Prostate gland (tissue), 2 donors: ENCODE measurements at regions not wholly inside any gene's neighbourhood (a gene's known extent, or its start where the extent isn't known, plus 50 kb on each side); places are given as distances from the start of the nearest gene placed in this dataset.

ENCODE experiments used
- CTCF ChIP-seq, 4 experiments: fragments of 200-600 bp in 2 of 4; fragments of 450-650 bp in 2 of 4; sonication (generic) in 2 of 4; IDR thresholded peaks; 1 replicate in 3 of 4; 2 replicates in 1 of 4; pipeline ENCODE4 v1.5.1; 2016 to 2019; ENCODE audit warnings: antibody characterized with exemption in 4 of 4, mild to moderate bottlenecking in 2 of 4, moderate library complexity in 2 of 4
- POLR2A ChIP-seq: fragments of 450-650 bp; IDR thresholded peaks from one replicate; pipeline ENCODE4 v1.6.1; 2016; ENCODE audit warnings: antibody characterized with exemption, mild to moderate bottlenecking

DNA sequence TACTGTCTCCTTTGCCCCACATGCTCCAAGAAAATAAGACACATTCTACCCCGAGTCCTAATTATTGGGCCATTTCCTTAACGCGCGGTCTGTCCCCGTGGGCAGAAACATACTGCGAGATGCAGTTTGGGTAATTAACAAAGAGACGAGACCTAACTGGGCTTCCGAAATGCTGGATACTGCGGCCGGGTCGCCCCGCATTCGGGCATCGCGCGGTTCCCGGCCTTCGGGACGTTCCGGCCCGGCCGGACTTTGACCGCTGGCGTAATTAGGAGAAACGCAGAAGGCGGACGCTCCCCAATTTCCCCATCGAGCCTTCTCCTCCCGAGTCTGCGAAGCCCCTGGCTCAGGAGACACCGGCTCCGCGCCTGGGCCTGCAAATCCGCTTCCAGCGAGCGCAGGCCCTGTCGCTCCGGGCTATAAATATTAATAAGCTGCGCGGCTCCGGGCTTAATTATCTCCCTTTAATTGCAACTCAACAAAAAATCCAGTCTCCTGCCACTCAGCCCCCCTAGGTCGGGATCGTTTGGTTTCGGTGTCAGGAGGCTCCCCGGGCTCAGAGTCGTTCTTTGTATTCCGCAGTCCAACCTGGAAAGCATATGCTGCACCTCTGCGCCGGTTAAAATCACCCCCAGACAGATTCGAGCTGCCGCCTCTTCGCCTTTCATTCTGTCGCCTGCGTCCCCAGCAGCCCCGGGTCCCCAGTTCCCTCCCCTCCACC, 131.5 kb downstream of the SPAG6 start:
- TF ChIP-seq CTCF (IDR thresholded peaks at IDR 0.05) (no peak), POLR2A (no peak)
